Keratinocyte (primary cell): ENCODE measurements at regions not wholly inside any gene's neighbourhood (a gene's known extent, or its start where the extent isn't known, plus 50 kb on each side); places are given as distances from the start of the nearest gene placed in this dataset.

Experiments
- DNase-seq: peaks from one replicate; pipeline ENCODE4 v3.0.0-alpha.2; 2011; ENCODE audit warnings: low read depth, missing footprints, low spot score
- FAIRE-seq: peaks from 2 replicates; lab custom pipeline; 2011; peaks lifted over from hg19 to GRCh38; lab: Jason Lieb, UNC
- H2AFZ ChIP-seq: 2 replicates; pipeline ENCODE4 v1.6.0; 2012; ENCODE audit warnings: low read length, control low read depth, inconsistent platforms; ENCODE audit not compliant: control insufficient read depth
- H3K27ac ChIP-seq: 2 replicates; pipeline ENCODE4 v1.5.1; 2011; ENCODE audit warnings: low read length; ENCODE audit not compliant: control insufficient read depth, insufficient read depth
- H3K27me3 ChIP-seq: 3 replicates; pipeline ENCODE4 v1.6.0; 2011; ENCODE audit warnings: low read length; ENCODE audit not compliant: control insufficient read depth, insufficient read depth; ENCODE audit errors: extremely low read depth
- H3K36me3 ChIP-seq, 2 experiments: 2 replicates in 1 of 2; 3 replicates in 1 of 2; pipeline ENCODE4 v1.5.1; 2011; ENCODE audit warnings: low read length in 2 of 2, mild to moderate bottlenecking in 1 of 2; ENCODE audit not compliant: control insufficient read depth in 2 of 2, insufficient read depth in 2 of 2; ENCODE audit errors: extremely low read depth in 1 of 2
- H3K4me1 ChIP-seq: 3 replicates; pipeline ENCODE4 v1.5.1; 2011; ENCODE audit warnings: low read length; ENCODE audit not compliant: control insufficient read depth, insufficient read depth; ENCODE audit errors: extremely low read depth
- H3K4me2 ChIP-seq: 3 replicates; pipeline ENCODE4 v1.6.0; 2011; ENCODE audit warnings: low read depth, low read length; ENCODE audit not compliant: control insufficient read depth, insufficient read depth; ENCODE audit errors: extremely low read depth
- H3K4me3 ChIP-seq, 3 experiments: fragments of 200-600 bp in 1 of 3; sonication (generic) in 1 of 3; 2 replicates in 2 of 3; 3 replicates in 1 of 3; pipeline ENCODE4 v1.5.1; 2011 to 2016; ENCODE audit warnings: low read length in 3 of 3, mild to moderate bottlenecking in 3 of 3, control low read depth in 2 of 3, inconsistent platforms in 1 of 3, low read depth in 1 of 3, mixed read lengths in 1 of 3, mixed run types in 1 of 3, moderate library complexity in 1 of 3; ENCODE audit not compliant: control insufficient read depth in 2 of 3, insufficient read depth in 2 of 3; ENCODE audit errors: extremely low read depth in 1 of 3
- H3K79me2 ChIP-seq: 2 replicates; pipeline ENCODE4 v1.6.0; 2012; ENCODE audit warnings: low read length; ENCODE audit not compliant: control insufficient read depth, insufficient read depth
- H3K9ac ChIP-seq: 3 replicates; pipeline ENCODE4 v1.6.0; 2011; ENCODE audit warnings: low read length; ENCODE audit not compliant: control insufficient read depth, insufficient read depth; ENCODE audit errors: extremely low read depth
- H3K9me1 ChIP-seq: 3 replicates; pipeline ENCODE4 v1.6.0; 2011; ENCODE audit warnings: low read length; ENCODE audit not compliant: control insufficient read depth, insufficient read depth; ENCODE audit errors: extremely low read depth
- H3K9me3 ChIP-seq: 2 replicates; pipeline ENCODE4 v1.5.1; 2012; ENCODE audit warnings: low read depth, low read length; ENCODE audit not compliant: control insufficient read depth
- H4K20me1 ChIP-seq: 3 replicates; pipeline ENCODE4 v1.6.0; 2011; ENCODE audit warnings: low read length; ENCODE audit not compliant: control insufficient read depth, insufficient read depth; ENCODE audit errors: extremely low read depth
- CTCF ChIP-seq, 3 experiments: IDR thresholded peaks in 1 of 3; conservative IDR thresholded peaks in 1 of 3; optimal IDR thresholded peaks in 1 of 3; 2 replicates in 2 of 3; 3 replicates in 1 of 3; pipeline versions ENCODE3 to v1.5.1; 2011; ENCODE audit warnings: low read length in 3 of 3, mild to moderate bottlenecking in 3 of 3, moderate library complexity in 2 of 3, control low read depth in 1 of 3, inconsistent platforms in 1 of 3; ENCODE audit not compliant: insufficient read depth in 2 of 3; ENCODE audit errors: extremely low read depth in 1 of 3
- EZH2 ChIP-seq: IDR thresholded peaks from one replicate; pipeline ENCODE4 v1.6.1; 2012; ENCODE audit warnings: inconsistent platforms, mild to moderate bottlenecking, low read length, moderate library complexity
- dilution Hi-C: fragments of 300-500 bp; cut with MboI; formaldehyde crosslinking; loops from one replicate; pipeline ENCODE4 v1.7.0; 2020; ENCODE audit warnings: low sequenced_read_pairs; ENCODE audit not compliant: extremely low pct_ligation_motif_present

GRCh38 chr11:70862093-70862492 lies 390.3 kb downstream of the SHANK2 start:
- peaks cover under 1% of the 10 kb centered on the region for H3K9me3 ChIP-seq
- no peak for FAIRE-seq
- no peaks in the 10 kb centered on the region for H3K4me1 ChIP-seq
- no peak overlapping the region for H3K4me3 ChIP-seq
- no peaks in the 10 kb centered on the region for H3K36me3 ChIP-seq
- H3K27ac ChIP-seq: no peak overlapping the region
- H3K27me3 ChIP-seq: no peaks in the 10 kb centered on the region
- H3K79me2 ChIP-seq: no peaks in the 10 kb centered on the region
- H4K20me1 ChIP-seq: no peaks in the 10 kb centered on the region
- dilution Hi-C loops: no loop called here
- DNase-seq: no peak
- no peak overlapping the region for H3K4me2 ChIP-seq
- TF ChIP-seq CTCF (optimal IDR thresholded peaks at IDR 0.05 in 1 of 3, IDR thresholded peaks at IDR 0.05 in 1 of 3, conservative IDR thresholded peaks at IDR 0.05 in 1 of 3; ENCODE audit: extremely low read depth in 1 of 3, insufficient read depth in 2 of 3, low read length in 3 of 3): no peak
- no peak overlapping the region for H3K9ac ChIP-seq
- no peak overlapping the region for H2AFZ ChIP-seq
- no peaks in the 10 kb centered on the region for H3K9me1 ChIP-seq

- H3K79me2 ChIP-seq: no peaks in the 10 kb centered on the region
Measured at GRCh38 chr11:70863186-70863585, 389.2 kb downstream of the SHANK2 start.

More at GRCh38 chr11:70863186-70863585, 389.2 kb downstream of the SHANK2 start:
- Histone ChIP-seq H3K4me3 (no peak overlapping the region), H4K20me1 (no peaks in the 10 kb centered on the region), H3K4me2 (no peak overlapping the region), H3K36me3 (no peaks in the 10 kb centered on the region), H3K9me1 (no peaks in the 10 kb centered on the region), H2AFZ (no peak overlapping the region), H3K27ac (no peak overlapping the region), H3K27me3 (no peaks in the 10 kb centered on the region), H3K9ac (no peak overlapping the region), H3K9me3 (peaks cover 3% of the 10 kb centered on the region), H3K4me1 (no peaks in the 10 kb centered on the region)
- TF ChIP-seq CTCF (optimal IDR thresholded peaks at IDR 0.05 in 1 of 3, IDR thresholded peaks at IDR 0.05 in 1 of 3, conservative IDR thresholded peaks at IDR 0.05 in 1 of 3; ENCODE audit: extremely low read depth in 1 of 3, insufficient read depth in 2 of 3, low read length in 3 of 3) (no peak), EZH2 (no peak)
- no peak for FAIRE-seq
- DNase-seq: no peak
- dilution Hi-C loops: no loop called here
